ENCODE measurements at regions not wholly inside any gene's neighbourhood (a gene's known extent, or its start where the extent isn't known, plus 50 kb on each side); places are given as distances from the start of the nearest gene placed in this dataset.

DNA sequence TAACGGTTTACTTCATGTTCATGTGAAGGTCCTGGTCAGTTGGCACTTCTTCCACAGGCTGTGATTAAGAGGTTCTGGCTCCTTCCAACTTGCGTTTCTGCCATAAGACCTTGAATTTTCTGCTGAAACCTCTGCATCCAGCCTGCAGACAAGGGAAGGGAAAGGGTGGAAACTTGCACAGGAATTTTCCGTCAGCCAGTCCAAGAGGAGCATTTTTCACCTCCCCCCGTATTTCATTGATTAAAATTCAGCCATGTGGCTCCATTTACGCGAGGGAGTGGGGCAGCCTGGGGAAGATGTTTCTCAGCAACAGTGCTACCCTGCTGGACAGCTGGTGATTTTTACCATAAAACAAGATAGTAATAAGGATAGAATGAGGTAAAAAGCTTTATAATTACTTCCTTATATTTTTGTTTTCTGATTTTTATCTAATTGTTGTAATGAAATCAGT is 101.5 kb upstream of the SMIM36 start:
- Histone ChIP-seq H4K20me1 (ENCODE audit: insufficient read depth) (no peaks in the 10 kb centered on the region), H3K9me2 (ENCODE audit: insufficient read depth, low read length) (no peaks in the 10 kb centered on the region), H3F3A (ENCODE audit: insufficient read depth, low read length, poor library complexity, severe bottlenecking) (no peaks in the 10 kb centered on the region), H3K4me3 (ENCODE audit: low read length) (no peak overlapping the region), H3K27ac (ENCODE audit: low read length) (no peak overlapping the region), H3K27me3 (ENCODE audit: insufficient read depth, low read depth, low read length) (no peaks in the 10 kb centered on the region), H2AFZ (ENCODE audit: low read depth, low read length) (no peak overlapping the region), H3K4me2 (ENCODE audit: low read length) (no peak overlapping the region), H3K36me3 (ENCODE audit: insufficient read depth, low read length) (no peaks in the 10 kb centered on the region), H3K79me2 (replicated peaks; ENCODE audit: insufficient read depth, low read length) (no peaks in the 10 kb centered on the region), H3K9ac (ENCODE audit: low read length) (no peak overlapping the region), H3K9me3 (ENCODE audit: low read length) (no peaks in the 10 kb centered on the region)
- TF ChIP-seq RAD21 (conservative IDR thresholded peaks at IDR 0.05), result no peak
- TF ChIP-seq EP300 (conservative IDR thresholded peaks at IDR 0.05; ENCODE audit: poor library complexity, severe bottlenecking), result no peak
- TF ChIP-seq SMC3 (conservative IDR thresholded peaks at IDR 0.05; ENCODE audit: poor library complexity), result no peak
- no peak for TF ChIP-seq EZH2 (IDR thresholded peaks at IDR 0.05; ENCODE audit: borderline replicate concordance, insufficient read depth, low read length, poor library complexity, severe bottlenecking)
- no peak for TF ChIP-seq POLR2AphosphoS5 (IDR thresholded peaks at IDR 0.05)
- TF ChIP-seq MXI1 (conservative IDR thresholded peaks at IDR 0.05; ENCODE audit: poor library complexity, severe bottlenecking), result no peak
- no peak for TF ChIP-seq TAF1 (IDR thresholded peaks at IDR 0.05; ENCODE audit: low read depth)
- TF ChIP-seq, protein P1, sequence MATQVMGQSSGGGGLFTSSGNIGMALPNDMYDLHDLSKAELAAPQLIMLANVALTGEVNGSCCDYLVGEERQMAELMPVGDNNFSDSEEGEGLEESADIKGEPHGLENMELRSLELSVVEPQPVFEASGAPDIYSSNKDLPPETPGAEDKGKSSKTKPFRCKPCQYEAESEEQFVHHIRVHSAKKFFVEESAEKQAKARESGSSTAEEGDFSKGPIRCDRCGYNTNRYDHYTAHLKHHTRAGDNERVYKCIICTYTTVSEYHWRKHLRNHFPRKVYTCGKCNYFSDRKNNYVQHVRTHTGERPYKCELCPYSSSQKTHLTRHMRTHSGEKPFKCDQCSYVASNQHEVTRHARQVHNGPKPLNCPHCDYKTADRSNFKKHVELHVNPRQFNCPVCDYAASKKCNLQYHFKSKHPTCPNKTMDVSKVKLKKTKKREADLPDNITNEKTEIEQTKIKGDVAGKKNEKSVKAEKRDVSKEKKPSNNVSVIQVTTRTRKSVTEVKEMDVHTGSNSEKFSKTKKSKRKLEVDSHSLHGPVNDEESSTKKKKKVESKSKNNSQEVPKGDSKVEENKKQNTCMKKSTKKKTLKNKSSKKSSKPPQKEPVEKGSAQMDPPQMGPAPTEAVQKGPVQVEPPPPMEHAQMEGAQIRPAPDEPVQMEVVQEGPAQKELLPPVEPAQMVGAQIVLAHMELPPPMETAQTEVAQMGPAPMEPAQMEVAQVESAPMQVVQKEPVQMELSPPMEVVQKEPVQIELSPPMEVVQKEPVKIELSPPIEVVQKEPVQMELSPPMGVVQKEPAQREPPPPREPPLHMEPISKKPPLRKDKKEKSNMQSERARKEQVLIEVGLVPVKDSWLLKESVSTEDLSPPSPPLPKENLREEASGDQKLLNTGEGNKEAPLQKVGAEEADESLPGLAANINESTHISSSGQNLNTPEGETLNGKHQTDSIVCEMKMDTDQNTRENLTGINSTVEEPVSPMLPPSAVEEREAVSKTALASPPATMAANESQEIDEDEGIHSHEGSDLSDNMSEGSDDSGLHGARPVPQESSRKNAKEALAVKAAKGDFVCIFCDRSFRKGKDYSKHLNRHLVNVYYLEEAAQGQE (IDR thresholded peaks at IDR 0.05; ENCODE audit: borderline replicate concordance), result no peak
- TF ChIP-seq, protein P2, sequence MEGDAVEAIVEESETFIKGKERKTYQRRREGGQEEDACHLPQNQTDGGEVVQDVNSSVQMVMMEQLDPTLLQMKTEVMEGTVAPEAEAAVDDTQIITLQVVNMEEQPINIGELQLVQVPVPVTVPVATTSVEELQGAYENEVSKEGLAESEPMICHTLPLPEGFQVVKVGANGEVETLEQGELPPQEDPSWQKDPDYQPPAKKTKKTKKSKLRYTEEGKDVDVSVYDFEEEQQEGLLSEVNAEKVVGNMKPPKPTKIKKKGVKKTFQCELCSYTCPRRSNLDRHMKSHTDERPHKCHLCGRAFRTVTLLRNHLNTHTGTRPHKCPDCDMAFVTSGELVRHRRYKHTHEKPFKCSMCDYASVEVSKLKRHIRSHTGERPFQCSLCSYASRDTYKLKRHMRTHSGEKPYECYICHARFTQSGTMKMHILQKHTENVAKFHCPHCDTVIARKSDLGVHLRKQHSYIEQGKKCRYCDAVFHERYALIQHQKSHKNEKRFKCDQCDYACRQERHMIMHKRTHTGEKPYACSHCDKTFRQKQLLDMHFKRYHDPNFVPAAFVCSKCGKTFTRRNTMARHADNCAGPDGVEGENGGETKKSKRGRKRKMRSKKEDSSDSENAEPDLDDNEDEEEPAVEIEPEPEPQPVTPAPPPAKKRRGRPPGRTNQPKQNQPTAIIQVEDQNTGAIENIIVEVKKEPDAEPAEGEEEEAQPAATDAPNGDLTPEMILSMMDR (IDR thresholded peaks at IDR 0.05; ENCODE audit: poor library complexity, severe bottlenecking), result no peak

DNA sequence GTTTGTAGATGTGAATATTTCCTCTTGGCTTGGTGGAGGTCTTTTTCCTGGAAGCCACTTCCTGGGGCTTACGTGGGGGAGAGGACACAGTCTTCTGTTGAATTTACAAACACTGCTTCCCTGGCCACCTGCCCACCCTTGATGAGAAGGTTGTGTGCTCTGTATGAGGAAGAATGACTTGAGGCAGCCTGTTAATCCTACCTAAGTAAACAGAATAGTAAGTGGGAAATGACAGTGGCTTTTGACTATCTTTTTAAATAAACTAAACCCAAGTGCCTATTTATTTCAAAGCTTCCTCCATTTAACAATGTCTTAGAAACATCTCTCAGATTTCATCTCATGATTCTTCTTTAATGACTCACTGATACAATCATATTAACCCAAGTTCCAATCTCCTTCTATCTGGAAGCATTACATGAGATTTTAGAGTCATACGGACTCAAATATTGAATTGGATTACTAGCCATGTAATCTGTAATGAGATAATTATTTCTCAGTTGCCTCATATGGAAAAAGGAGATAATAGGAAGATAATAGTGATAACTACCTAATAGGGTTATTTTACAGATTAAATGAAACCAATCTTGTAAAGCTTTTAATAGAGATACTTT is 96.6 kb upstream of the SMIM36 start:
- no peaks in the 10 kb centered on the region for H3K36me3 ChIP-seq (ENCODE audit: insufficient read depth, low read length)
- no peak overlapping the region for H3K4me2 ChIP-seq (ENCODE audit: low read length)

More for the DNA sequence above, 96.6 kb upstream of the SMIM36 start:
- no peak overlapping the region for H3K27ac ChIP-seq (ENCODE audit: low read length)
- no peak overlapping the region for H3K9ac ChIP-seq (ENCODE audit: low read length)
- H3K4me3 ChIP-seq (ENCODE audit: low read length), result no peak overlapping the region
- H3F3A ChIP-seq (ENCODE audit: insufficient read depth, low read length, poor library complexity, severe bottlenecking), result no peaks in the 10 kb centered on the region
- no peak overlapping the region for H2AFZ ChIP-seq (ENCODE audit: low read depth, low read length)
- no peaks in the 10 kb centered on the region for H3K79me2 ChIP-seq (replicated peaks; ENCODE audit: insufficient read depth, low read length)
- no peaks in the 10 kb centered on the region for H3K9me2 ChIP-seq (ENCODE audit: insufficient read depth, low read length)
- TF ChIP-seq, protein P1 (IDR thresholded peaks at IDR 0.05; ENCODE audit: borderline replicate concordance), result no peak
- TF ChIP-seq, protein P2 (IDR thresholded peaks at IDR 0.05; ENCODE audit: poor library complexity, severe bottlenecking), result no peak
- TF ChIP-seq EZH2 (IDR thresholded peaks at IDR 0.05; ENCODE audit: borderline replicate concordance, insufficient read depth, low read length, poor library complexity, severe bottlenecking), result no peak
- no peak for TF ChIP-seq POLR2AphosphoS5 (IDR thresholded peaks at IDR 0.05)
- TF ChIP-seq TAF1 (IDR thresholded peaks at IDR 0.05; ENCODE audit: low read depth), result no peak
- TF ChIP-seq RAD21 (conservative IDR thresholded peaks at IDR 0.05), result no peak
- no peak for TF ChIP-seq SMC3 (conservative IDR thresholded peaks at IDR 0.05; ENCODE audit: poor library complexity)
- no peak for TF ChIP-seq EP300 (conservative IDR thresholded peaks at IDR 0.05; ENCODE audit: poor library complexity, severe bottlenecking)
- TF ChIP-seq MXI1 (conservative IDR thresholded peaks at IDR 0.05; ENCODE audit: poor library complexity, severe bottlenecking), result no peak
- no peaks in the 10 kb centered on the region for H3K9me3 ChIP-seq (ENCODE audit: low read length)
- H4K20me1 ChIP-seq (ENCODE audit: insufficient read depth), result no peaks in the 10 kb centered on the region
- H3K27me3 ChIP-seq (ENCODE audit: insufficient read depth, low read depth, low read length), result no peaks in the 10 kb centered on the region

Data from neural cell (in vitro differentiated cells).